DND-41 (cell line): ENCODE measurements at regions not wholly inside any gene's neighbourhood (a gene's known extent, or its start where the extent isn't known, plus 50 kb on each side); places are given as distances from the start of the nearest gene placed in this dataset.

Source experiments
- CTCF ChIP-seq: IDR thresholded peaks from 2 replicates; pipeline ENCODE4 v1.5.1; 2012; ENCODE audit warnings: borderline replicate concordance, low read length, moderate library complexity, mild to moderate bottlenecking; ENCODE audit not compliant: poor library complexity, severe bottlenecking; ENCODE audit errors: extremely low read depth
- EZH2 ChIP-seq: IDR thresholded peaks from 3 replicates; pipeline ENCODE4 v1.6.1; 2012; ENCODE audit warnings: borderline replicate concordance, low read depth, mild to moderate bottlenecking, moderate library complexity, low read length, inconsistent platforms; ENCODE audit not compliant: severe bottlenecking

- TF ChIP-seq EZH2 (no peak), CTCF (no peak)
Measured at GRCh38 chr2:126979039-126980003, 80.6 kb downstream of the TEX51 start.
